ENCODE measurements at regions not wholly inside any gene's neighbourhood (a gene's known extent, or its start where the extent isn't known, plus 50 kb on each side); places are given as distances from the start of the nearest gene placed in this dataset.

DNA sequence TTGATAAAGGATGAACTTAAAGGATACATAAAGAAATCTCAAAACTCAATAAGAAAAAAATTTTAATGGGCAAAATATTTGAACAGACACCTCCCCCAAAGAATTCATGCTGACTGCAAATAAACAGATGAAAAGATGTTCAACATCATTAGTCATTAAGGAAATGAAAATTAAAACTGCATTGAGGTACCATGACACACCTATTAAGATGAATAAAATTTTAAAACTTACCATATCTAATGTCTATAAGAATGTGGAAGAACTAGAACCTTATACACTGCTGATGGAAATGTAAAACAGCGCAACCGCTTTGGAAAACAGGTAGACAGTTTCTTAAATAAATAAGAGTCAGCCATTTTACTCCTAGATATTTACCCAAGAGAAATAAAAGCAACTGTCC is 266.8 kb upstream of the TET2 start:
- intact Hi-C loops (cut with micrococcal nuclease), result no loop called here
- WGBS (ENCODE audit: insufficient coverage), result no CpG with 5 or more reads among the region's 2 CpGs
- no peaks in the 10 kb centered on the region for H3K9me3 ChIP-seq (ENCODE audit: control extremely low read depth in 1 of 3, control insufficient read depth in 2 of 3, insufficient read depth in 1 of 3, low read length in 2 of 3)
- H3K4me1 ChIP-seq (ENCODE audit: control insufficient read depth in 2 of 2, insufficient read depth in 2 of 2, low read length in 2 of 2), result no peaks in the 10 kb centered on the region
- H3K4me3 Mint-ChIP-seq, result no peak overlapping the region
- H3K27ac ChIP-seq (ENCODE audit: low read length in 2 of 2), result no peak overlapping the region
- no peak overlapping the region for H3K9ac ChIP-seq (ENCODE audit: low read length)
- no peaks in the 10 kb centered on the region for H4K20me1 ChIP-seq (ENCODE audit: control insufficient read depth, insufficient read depth, low read length, poor library complexity, severe bottlenecking)
- ATAC-seq (ENCODE audit: low read depth) (no peak), DNase-seq (no peak)
- POLR2A ChIA-PET, result no interaction called here
- no peak overlapping the region for H3K4me3 ChIP-seq (ENCODE audit: control extremely low read depth in 1 of 5, extremely low read depth in 1 of 5, insufficient read depth in 1 of 5, low read depth in 2 of 5, low read length in 4 of 5)
- H3K4me1 Mint-ChIP-seq, result no peaks in the 10 kb centered on the region
- H3K9me3 Mint-ChIP-seq (ENCODE audit: insufficient read depth), result no peaks in the 10 kb centered on the region
- H3K27ac Mint-ChIP-seq, result no peak overlapping the region
- no peaks in the 10 kb centered on the region for H3K36me3 ChIP-seq (replicated peaks in 1 of 2; ENCODE audit: control extremely low read depth in 1 of 2, control insufficient read depth in 1 of 2, extremely low read depth in 1 of 2, insufficient read depth in 2 of 2, low read length in 1 of 2)
- CTCF ChIA-PET, result no interaction called here
- H2AFZ ChIP-seq (ENCODE audit: insufficient read depth, low read depth, low read length, poor library complexity, severe bottlenecking), result no peak overlapping the region
- no peak for TF ChIP-seq EZH2 (IDR thresholded peaks at IDR 0.05; ENCODE audit: borderline replicate concordance, insufficient read depth, low read depth, low read length, poor library complexity, severe bottlenecking)
- TF ChIP-seq, protein P1, sequence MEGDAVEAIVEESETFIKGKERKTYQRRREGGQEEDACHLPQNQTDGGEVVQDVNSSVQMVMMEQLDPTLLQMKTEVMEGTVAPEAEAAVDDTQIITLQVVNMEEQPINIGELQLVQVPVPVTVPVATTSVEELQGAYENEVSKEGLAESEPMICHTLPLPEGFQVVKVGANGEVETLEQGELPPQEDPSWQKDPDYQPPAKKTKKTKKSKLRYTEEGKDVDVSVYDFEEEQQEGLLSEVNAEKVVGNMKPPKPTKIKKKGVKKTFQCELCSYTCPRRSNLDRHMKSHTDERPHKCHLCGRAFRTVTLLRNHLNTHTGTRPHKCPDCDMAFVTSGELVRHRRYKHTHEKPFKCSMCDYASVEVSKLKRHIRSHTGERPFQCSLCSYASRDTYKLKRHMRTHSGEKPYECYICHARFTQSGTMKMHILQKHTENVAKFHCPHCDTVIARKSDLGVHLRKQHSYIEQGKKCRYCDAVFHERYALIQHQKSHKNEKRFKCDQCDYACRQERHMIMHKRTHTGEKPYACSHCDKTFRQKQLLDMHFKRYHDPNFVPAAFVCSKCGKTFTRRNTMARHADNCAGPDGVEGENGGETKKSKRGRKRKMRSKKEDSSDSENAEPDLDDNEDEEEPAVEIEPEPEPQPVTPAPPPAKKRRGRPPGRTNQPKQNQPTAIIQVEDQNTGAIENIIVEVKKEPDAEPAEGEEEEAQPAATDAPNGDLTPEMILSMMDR (IDR thresholded peaks at IDR 0.05), result no peak
- peaks cover 0 to 3% (median 0%) of the 10 kb centered on the region in 4 experiments for H3K27me3 ChIP-seq (replicated peaks in 1 of 4; ENCODE audit: control extremely low read depth in 1 of 4, control insufficient read depth in 3 of 4, insufficient read depth in 4 of 4, low read length in 3 of 4)
- H3K79me2 ChIP-seq (ENCODE audit: control insufficient read depth, insufficient read depth, low read length), result no peaks in the 10 kb centered on the region
- no peak overlapping the region for H3K4me2 ChIP-seq (replicated peaks; ENCODE audit: low read depth, low read length, poor library complexity, severe bottlenecking)
- H3K27me3 Mint-ChIP-seq, result peaks cover 13% of the 10 kb centered on the region

DNA sequence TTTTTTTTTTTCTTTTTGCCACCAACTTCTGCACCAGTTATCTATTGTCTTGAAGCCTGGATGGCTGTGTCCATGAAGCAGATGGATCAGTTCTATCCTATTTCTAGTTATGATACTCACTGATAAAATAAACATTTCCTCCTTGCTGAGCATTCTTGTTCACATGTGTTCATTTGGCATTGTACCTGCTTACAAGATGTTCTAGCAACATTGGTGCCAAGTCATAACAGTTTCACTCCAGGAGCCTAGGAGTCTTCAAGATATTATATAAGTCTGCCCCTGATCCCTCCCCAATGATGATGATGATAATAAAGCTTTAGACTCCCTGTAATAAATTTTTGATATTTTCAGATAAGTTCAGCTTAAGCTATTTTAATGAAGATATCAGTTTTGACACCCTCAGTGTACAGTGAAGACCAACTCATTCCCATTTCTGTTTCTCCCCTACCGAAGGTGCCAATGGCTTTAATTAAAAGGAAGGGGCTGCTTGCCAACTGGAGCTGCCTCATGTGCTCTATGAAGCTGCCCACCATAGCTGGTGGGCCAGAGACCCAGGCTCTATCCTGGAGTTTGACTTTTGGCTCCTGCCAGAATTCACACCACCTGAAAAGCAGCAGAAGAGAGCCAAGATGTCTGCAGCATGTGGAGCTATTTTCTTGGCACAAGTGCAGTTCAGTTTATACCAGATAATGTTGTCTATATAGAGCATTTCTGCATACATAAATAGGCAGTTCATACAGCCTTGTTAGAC is 265.4 kb upstream of the TET2 start:
- ChIA-PET POLR2A (no interaction called here), CTCF (no interaction called here)
- Histone ChIP-seq H3K27ac (ENCODE audit: low read length in 2 of 2) (no peak overlapping the region), H2AFZ (ENCODE audit: insufficient read depth, low read depth, low read length, poor library complexity, severe bottlenecking) (no peak overlapping the region), H3K79me2 (ENCODE audit: control insufficient read depth, insufficient read depth, low read length) (no peaks in the 10 kb centered on the region), H3K4me2 (replicated peaks; ENCODE audit: low read depth, low read length, poor library complexity, severe bottlenecking) (no peak overlapping the region), H3K36me3 (replicated peaks in 1 of 2; ENCODE audit: control extremely low read depth in 1 of 2, control insufficient read depth in 1 of 2, extremely low read depth in 1 of 2, insufficient read depth in 2 of 2, low read length in 1 of 2) (no peaks in the 10 kb centered on the region), H3K27me3 (replicated peaks in 1 of 4; ENCODE audit: control extremely low read depth in 1 of 4, control insufficient read depth in 3 of 4, insufficient read depth in 4 of 4, low read length in 3 of 4) (peaks cover 0 to under 1% (median 0%) of the 10 kb centered on the region in 4 experiments), H3K9me3 (ENCODE audit: control extremely low read depth in 1 of 3, control insufficient read depth in 2 of 3, insufficient read depth in 1 of 3, low read length in 2 of 3) (no peaks in the 10 kb centered on the region), H3K4me3 (ENCODE audit: control extremely low read depth in 1 of 5, extremely low read depth in 1 of 5, insufficient read depth in 1 of 5, low read depth in 2 of 5, low read length in 4 of 5) (no peak overlapping the region), H3K4me1 (ENCODE audit: control insufficient read depth in 2 of 2, insufficient read depth in 2 of 2, low read length in 2 of 2) (no peaks in the 10 kb centered on the region), H3K9ac (ENCODE audit: low read length) (no peak overlapping the region), H4K20me1 (ENCODE audit: control insufficient read depth, insufficient read depth, low read length, poor library complexity, severe bottlenecking) (no peaks in the 10 kb centered on the region)
- no peak for TF ChIP-seq EZH2 (IDR thresholded peaks at IDR 0.05; ENCODE audit: borderline replicate concordance, insufficient read depth, low read depth, low read length, poor library complexity, severe bottlenecking)
- TF ChIP-seq, protein P1 (IDR thresholded peaks at IDR 0.05), result no peak
- DNase-seq (no peak), ATAC-seq (ENCODE audit: low read depth) (no peak)
- no CpG with 5 or more reads among the region's 1 CpG for WGBS (ENCODE audit: insufficient coverage)
- H3K27ac Mint-ChIP-seq, result no peak overlapping the region
- H3K4me1 Mint-ChIP-seq, result no peaks in the 10 kb centered on the region
- intact Hi-C loops (cut with micrococcal nuclease), result no loop called here
- H3K4me3 Mint-ChIP-seq, result no peak overlapping the region
- no peaks in the 10 kb centered on the region for H3K9me3 Mint-ChIP-seq (ENCODE audit: insufficient read depth)
- peaks cover 12% of the 10 kb centered on the region for H3K27me3 Mint-ChIP-seq
